ENCODE measurements at regions not wholly inside any gene's neighbourhood (a gene's known extent, or its start where the extent isn't known, plus 50 kb on each side); places are given as distances from the start of the nearest gene placed in this dataset.

- TF ChIP-seq POLR2A (IDR thresholded peaks at IDR 0.05) (no peak), CTCF (IDR thresholded peaks at IDR 0.05) (no peak), EP300 (IDR thresholded peaks at IDR 0.05) (no peak), POLR2AphosphoS5 (IDR thresholded peaks at IDR 0.05) (no peak)
These were observed 236.8 kb downstream of the FAT3 start for GRCh38 chr11:92461447-92461846.

Data from upper lobe of left lung (tissue), 4 donors.